ENCODE measurements at regions not wholly inside any gene's neighbourhood (a gene's known extent, or its start where the extent isn't known, plus 50 kb on each side); places are given as distances from the start of the nearest gene placed in this dataset.

GRCh38 chr3:99031778-99032177, 130.3 kb upstream of the DCBLD2 start:
- intact Hi-C loops (cut with DNase I; ENCODE audit: low total_unique reads), result no loop called here
- no peaks in the 10 kb centered on the region for H3K4me1 ChIP-seq
- H3K36me3 ChIP-seq, result no peaks in the 10 kb centered on the region
- H3K27ac ChIP-seq, result no peak overlapping the region
- H3K9me3 ChIP-seq, result peaks cover 0 to 31% of the 10 kb centered on the region in 2 donors
- no peaks in the 10 kb centered on the region for H3K27me3 ChIP-seq
- H3K4me3 ChIP-seq, result no peak overlapping the region
- no peak for TF ChIP-seq CTCF (IDR thresholded peaks at IDR 0.05)
- TF ChIP-seq POLR2A (IDR thresholded peaks at IDR 0.05), result no peak
- TF ChIP-seq POLR2AphosphoS5 (IDR thresholded peaks at IDR 0.05), result no peak
- no peak for DNase-seq (ENCODE audit: low spot score in 2 of 2)

- TF ChIP-seq POLR2A (IDR thresholded peaks at IDR 0.05), result no peak
- TF ChIP-seq CTCF (IDR thresholded peaks at IDR 0.05), result peak; percentile 46 to 70 (median 50)
- TF ChIP-seq POLR2AphosphoS5 (IDR thresholded peaks at IDR 0.05), result no peak
- Histone ChIP-seq H3K9me3 (peaks cover 0 to 14% of the 10 kb centered on the region in 2 donors), H3K4me3 (no peak overlapping the region), H3K27ac (no peak overlapping the region), H3K27me3 (no peaks in the 10 kb centered on the region), H3K36me3 (no peaks in the 10 kb centered on the region), H3K4me1 (no peaks in the 10 kb centered on the region)
- intact Hi-C loops (cut with DNase I; ENCODE audit: low total_unique reads), result no loop called here
- DNase-seq (ENCODE audit: low spot score in 2 of 2), result no peak
These were observed 122.2 kb upstream of the DCBLD2 start for GRCh38 chr3:99023590-99024192.

GRCh38 chr3:99021466-99021865, 120.0 kb upstream of the DCBLD2 start:
- no peak overlapping the region for H3K27ac ChIP-seq
- no peak for DNase-seq (ENCODE audit: low spot score in 2 of 2)
- intact Hi-C loops (cut with DNase I; ENCODE audit: low total_unique reads), result no loop called here
- H3K4me3 ChIP-seq, result no peak overlapping the region
- TF ChIP-seq POLR2AphosphoS5 (IDR thresholded peaks at IDR 0.05) (no peak), POLR2A (IDR thresholded peaks at IDR 0.05) (no peak), CTCF (IDR thresholded peaks at IDR 0.05) (no peak)
- peaks cover 0 to 1% of the 10 kb centered on the region in 2 donors for H3K9me3 ChIP-seq
- no peaks in the 10 kb centered on the region for H3K4me1 ChIP-seq
- H3K36me3 ChIP-seq, result no peaks in the 10 kb centered on the region
- H3K27me3 ChIP-seq, result no peaks in the 10 kb centered on the region

GRCh38 chr3:99016452-99016851, 115.0 kb upstream of the DCBLD2 start:
- no peak for TF ChIP-seq POLR2A (IDR thresholded peaks at IDR 0.05)
- H3K4me1 ChIP-seq, result no peaks in the 10 kb centered on the region
- no peak for DNase-seq (ENCODE audit: low spot score in 2 of 2)
- intact Hi-C loops (cut with DNase I; ENCODE audit: low total_unique reads), result no loop called here
- no peak overlapping the region for H3K27ac ChIP-seq
- H3K36me3 ChIP-seq, result no peaks in the 10 kb centered on the region
- no peaks in the 10 kb centered on the region for H3K9me3 ChIP-seq
- H3K27me3 ChIP-seq, result no peaks in the 10 kb centered on the region
- H3K4me3 ChIP-seq, result no peak overlapping the region

- intact Hi-C loops (cut with DNase I; ENCODE audit: low total_unique reads), result no loop called here
- TF ChIP-seq POLR2AphosphoS5 (IDR thresholded peaks at IDR 0.05), result no peak
- no peak for TF ChIP-seq POLR2A (IDR thresholded peaks at IDR 0.05)
- TF ChIP-seq CTCF (IDR thresholded peaks at IDR 0.05), result no peak
- H3K27me3 ChIP-seq, result no peaks in the 10 kb centered on the region
These were observed 112.4 kb upstream of the DCBLD2 start for GRCh38 chr3:99013777-99014315.

More at GRCh38 chr3:99013777-99014315, 112.4 kb upstream of the DCBLD2 start:
- Histone ChIP-seq H3K27ac (no peak overlapping the region), H3K36me3 (no peaks in the 10 kb centered on the region), H3K4me3 (no peak overlapping the region), H3K4me1 (no peaks in the 10 kb centered on the region), H3K9me3 (no peaks in the 10 kb centered on the region)
- no peak for DNase-seq (ENCODE audit: low spot score in 2 of 2)
